ENCODE measurements at regions not wholly inside any gene's neighbourhood (a gene's known extent, or its start where the extent isn't known, plus 50 kb on each side); places are given as distances from the start of the nearest gene placed in this dataset.

- Histone ChIP-seq H3K4me3 (ENCODE audit: low read depth, low read length) (no peak overlapping the region), H2BK120ac (ENCODE audit: insufficient read depth, low read length, poor library complexity) (no peak overlapping the region), H2BK5ac (ENCODE audit: low read depth, low read length, poor library complexity) (no peak overlapping the region), H3K9ac (ENCODE audit: low read length) (no peak overlapping the region), H3K4me2 (ENCODE audit: low read length) (no peak overlapping the region), H3K79me2 (ENCODE audit: control insufficient read depth, insufficient read depth, low read length, poor library complexity) (no peaks in the 10 kb centered on the region), H3K18ac (ENCODE audit: low read length) (no peak overlapping the region), H4K12ac (ENCODE audit: low read depth, low read length) (no peak overlapping the region), H2BK12ac (ENCODE audit: low read length) (no peak overlapping the region), H4K91ac (ENCODE audit: low read depth, low read length) (no peak overlapping the region), H3K79me1 (ENCODE audit: low read length) (no peaks in the 10 kb centered on the region), H3K27me3 (ENCODE audit: insufficient read depth, low read length) (no peaks in the 10 kb centered on the region), H3K36me3 (ENCODE audit: control insufficient read depth in 1 of 2, insufficient read depth in 2 of 2, low read length in 2 of 2) (no peaks in the 10 kb centered on the region), H2AK5ac (ENCODE audit: low read length) (no peak overlapping the region), H4K8ac (ENCODE audit: low read depth, low read length) (no peak overlapping the region), H3K23ac (ENCODE audit: low read length) (no peak overlapping the region), H3K14ac (ENCODE audit: low read length) (no peak overlapping the region), H2AFZ (ENCODE audit: insufficient read depth, low read length, poor library complexity) (no peak overlapping the region), H3K9me3 (ENCODE audit: insufficient read depth, low read depth, low read length) (peaks cover 2% of the 10 kb centered on the region), H3K27ac (ENCODE audit: low read depth, low read length) (no peak overlapping the region), H3K4me1 (ENCODE audit: control insufficient read depth in 1 of 2, insufficient read depth in 2 of 2, low read length in 2 of 2) (no peaks in the 10 kb centered on the region), H3K4ac (ENCODE audit: low read depth, low read length) (no peak overlapping the region)
- no peak for DNase-seq
- no CpG with 5 or more reads among the region's 16 CpGs for WGBS (ENCODE audit: extremely low coverage, insufficient coverage, insufficient read length)
Observed at GRCh38 chr22:44396727-44397722, 84.3 kb upstream of the SHISAL1 start.

DNA sequence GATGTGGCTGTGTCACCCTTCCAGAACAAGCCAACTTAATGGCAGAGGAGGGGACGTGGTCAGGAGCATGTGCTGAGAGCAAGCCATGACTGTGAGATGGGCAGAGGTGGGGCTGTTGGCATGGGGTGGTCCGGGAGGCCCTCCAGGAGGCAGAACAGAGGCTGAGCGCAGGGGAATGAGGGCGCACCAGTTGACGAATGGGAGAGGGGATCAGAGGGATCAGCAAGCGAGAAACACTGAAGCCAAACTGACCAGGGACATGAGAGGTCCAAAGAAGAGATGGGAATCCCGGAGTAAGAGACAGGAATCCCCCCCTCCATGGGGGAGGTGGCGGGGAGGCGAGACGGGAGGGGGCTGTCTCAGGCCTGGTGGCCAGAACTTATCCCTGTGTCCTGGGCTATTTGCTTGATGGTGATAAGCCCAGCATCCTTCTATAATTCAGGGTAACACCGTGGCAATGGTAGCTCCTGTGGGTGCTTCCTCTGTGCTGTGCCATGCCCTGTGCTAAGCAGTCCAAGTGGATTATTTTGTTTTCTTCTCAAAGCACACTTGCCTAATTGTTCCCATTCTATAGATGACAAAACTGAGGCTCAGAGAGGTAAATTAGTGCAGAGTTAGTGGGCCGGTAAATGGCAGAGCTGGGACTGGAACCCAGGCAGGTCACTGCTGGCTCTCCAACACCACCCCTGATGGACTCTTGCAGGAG lies 83.4 kb upstream of the SHISAL1 start:
- no peaks in the 10 kb centered on the region for H3K36me3 ChIP-seq (ENCODE audit: control insufficient read depth in 1 of 2, insufficient read depth in 2 of 2, low read length in 2 of 2)
- no peak overlapping the region for H2BK5ac ChIP-seq (ENCODE audit: low read depth, low read length, poor library complexity)
- no peak overlapping the region for H3K23ac ChIP-seq (ENCODE audit: low read length)

GRCh38 chr22:44395118-44396005 lies 82.6 kb upstream of the SHISAL1 start:
- Histone ChIP-seq H3K9me3 (ENCODE audit: insufficient read depth, low read depth, low read length) (peaks cover 2% of the 10 kb centered on the region), H3K9ac (ENCODE audit: low read length) (no peak overlapping the region), H3K79me1 (ENCODE audit: low read length) (no peaks in the 10 kb centered on the region), H3K36me3 (ENCODE audit: control insufficient read depth in 1 of 2, insufficient read depth in 2 of 2, low read length in 2 of 2) (no peaks in the 10 kb centered on the region), H2BK120ac (ENCODE audit: insufficient read depth, low read length, poor library complexity) (peak overlapping the region; percentile 22), H4K12ac (ENCODE audit: low read depth, low read length) (no peak overlapping the region), H3K4ac (ENCODE audit: low read depth, low read length) (no peak overlapping the region), H3K4me1 (ENCODE audit: control insufficient read depth in 1 of 2, insufficient read depth in 2 of 2, low read length in 2 of 2) (no peaks in the 10 kb centered on the region), H4K91ac (ENCODE audit: low read depth, low read length) (peak overlapping the region; percentile 59), H2BK5ac (ENCODE audit: low read depth, low read length, poor library complexity) (peak overlapping the region; percentile 9), H3K79me2 (ENCODE audit: control insufficient read depth, insufficient read depth, low read length, poor library complexity) (no peaks in the 10 kb centered on the region), H4K8ac (ENCODE audit: low read depth, low read length) (no peak overlapping the region), H3K27me3 (ENCODE audit: insufficient read depth, low read length) (no peaks in the 10 kb centered on the region), H3K14ac (ENCODE audit: low read length) (no peak overlapping the region), H3K27ac (ENCODE audit: low read depth, low read length) (no peak overlapping the region), H3K18ac (ENCODE audit: low read length) (no peak overlapping the region), H3K4me3 (ENCODE audit: low read depth, low read length) (no peak overlapping the region), H3K4me2 (ENCODE audit: low read length) (no peak overlapping the region), H2AFZ (ENCODE audit: insufficient read depth, low read length, poor library complexity) (no peak overlapping the region), H2AK5ac (ENCODE audit: low read length) (no peak overlapping the region), H2BK12ac (ENCODE audit: low read length) (no peak overlapping the region), H3K23ac (ENCODE audit: low read length) (no peak overlapping the region)
- DNase-seq: no peak
- WGBS (ENCODE audit: extremely low coverage, insufficient coverage, insufficient read length): no CpG with 5 or more reads among the region's 31 CpGs

More for the DNA sequence above, 83.4 kb upstream of the SHISAL1 start:
- Histone ChIP-seq H3K79me2 (ENCODE audit: control insufficient read depth, insufficient read depth, low read length, poor library complexity) (no peaks in the 10 kb centered on the region), H2AK5ac (ENCODE audit: low read length) (no peak overlapping the region), H3K4me1 (ENCODE audit: control insufficient read depth in 1 of 2, insufficient read depth in 2 of 2, low read length in 2 of 2) (no peaks in the 10 kb centered on the region), H4K8ac (ENCODE audit: low read depth, low read length) (no peak overlapping the region), H3K9ac (ENCODE audit: low read length) (no peak overlapping the region), H4K91ac (ENCODE audit: low read depth, low read length) (no peak overlapping the region), H3K79me1 (ENCODE audit: low read length) (no peaks in the 10 kb centered on the region), H4K12ac (ENCODE audit: low read depth, low read length) (no peak overlapping the region), H3K9me3 (ENCODE audit: insufficient read depth, low read depth, low read length) (peaks cover 2% of the 10 kb centered on the region), H3K4ac (ENCODE audit: low read depth, low read length) (no peak overlapping the region), H3K27ac (ENCODE audit: low read depth, low read length) (no peak overlapping the region), H3K4me3 (ENCODE audit: low read depth, low read length) (no peak overlapping the region), H3K18ac (ENCODE audit: low read length) (no peak overlapping the region), H3K4me2 (ENCODE audit: low read length) (no peak overlapping the region), H2BK120ac (ENCODE audit: insufficient read depth, low read length, poor library complexity) (no peak overlapping the region), H2AFZ (ENCODE audit: insufficient read depth, low read length, poor library complexity) (no peak overlapping the region), H3K27me3 (ENCODE audit: insufficient read depth, low read length) (no peaks in the 10 kb centered on the region), H3K14ac (ENCODE audit: low read length) (no peak overlapping the region), H2BK12ac (ENCODE audit: low read length) (no peak overlapping the region)
- DNase-seq: no peak
- no CpG with 5 or more reads among the region's 12 CpGs for WGBS (ENCODE audit: extremely low coverage, insufficient coverage, insufficient read length)

Data from trophoblast cell (in vitro differentiated cells and primary cell).